OCI-LY7 (cell line): ENCODE measurements at regions not wholly inside any gene's neighbourhood (a gene's known extent, or its start where the extent isn't known, plus 50 kb on each side); places are given as distances from the start of the nearest gene placed in this dataset.

Experiments
- CTCF ChIP-seq: fragments of 200-600 bp; sonication (generic); conservative IDR thresholded peaks from 2 replicates; pipeline ENCODE4 v1.5.1; 2014; ENCODE audit warnings: mild to moderate bottlenecking, antibody characterized with exemption, low read length, moderate library complexity, mixed read lengths
- EZH2phosphoT487 ChIP-seq: fragments of 200-600 bp; sonication (generic); IDR thresholded peaks from 2 replicates; pipeline ENCODE4 v1.6.1; 2018; ENCODE audit warnings: low read depth, borderline replicate concordance, mild to moderate bottlenecking, mixed run types, antibody characterized with exemption, low read length, moderate library complexity, mixed read lengths

- TF ChIP-seq CTCF: no peak
- no peak for TF ChIP-seq EZH2phosphoT487
Measured at GRCh38 chr3:165382672-165383071, 186.5 kb upstream of the SLITRK3 start.
